Testis (tissue), 2 donors: ENCODE measurements at regions not wholly inside any gene's neighbourhood (a gene's known extent, or its start where the extent isn't known, plus 50 kb on each side); places are given as distances from the start of the nearest gene placed in this dataset.

ENCODE experiments used
- POLR2A ChIP-seq: fragments of 450-650 bp; IDR thresholded peaks from one replicate; pipeline ENCODE4 v1.6.1; 2017; ENCODE audit warnings: antibody characterized with exemption, mild to moderate bottlenecking, moderate library complexity
- TF ChIP-seq, protein P1 (sequence below), 3 experiments: fragments of 450-650 bp in 2 of 3; fragments of 200-600 bp in 1 of 3; sonication (generic) in 1 of 3; IDR thresholded peaks; one replicate each; pipeline ENCODE4 v1.5.1; 2016 to 2019; ENCODE audit warnings: antibody characterized with exemption in 3 of 3, mild to moderate bottlenecking in 2 of 3, moderate library complexity in 1 of 3

DNA sequence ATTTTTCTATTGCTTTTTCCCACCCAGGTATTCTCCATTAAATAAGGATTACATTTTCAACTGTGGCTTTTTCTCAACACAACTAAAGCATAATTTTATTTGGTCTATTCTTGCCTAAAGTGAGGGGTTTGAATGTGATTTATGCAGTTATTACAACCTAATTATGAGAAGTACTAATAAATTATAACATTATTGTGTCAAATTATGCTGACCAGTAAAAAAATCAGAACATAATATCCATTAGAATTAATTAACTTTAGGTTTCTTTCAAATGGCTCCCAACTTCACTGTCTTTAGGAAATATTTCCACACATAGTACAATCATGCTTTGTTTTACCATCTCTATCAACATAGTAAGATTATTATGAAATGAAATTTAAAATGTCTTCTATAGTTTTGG lies 1293.9 kb downstream of the FSTL5 start:
- TF ChIP-seq, protein P1, sequence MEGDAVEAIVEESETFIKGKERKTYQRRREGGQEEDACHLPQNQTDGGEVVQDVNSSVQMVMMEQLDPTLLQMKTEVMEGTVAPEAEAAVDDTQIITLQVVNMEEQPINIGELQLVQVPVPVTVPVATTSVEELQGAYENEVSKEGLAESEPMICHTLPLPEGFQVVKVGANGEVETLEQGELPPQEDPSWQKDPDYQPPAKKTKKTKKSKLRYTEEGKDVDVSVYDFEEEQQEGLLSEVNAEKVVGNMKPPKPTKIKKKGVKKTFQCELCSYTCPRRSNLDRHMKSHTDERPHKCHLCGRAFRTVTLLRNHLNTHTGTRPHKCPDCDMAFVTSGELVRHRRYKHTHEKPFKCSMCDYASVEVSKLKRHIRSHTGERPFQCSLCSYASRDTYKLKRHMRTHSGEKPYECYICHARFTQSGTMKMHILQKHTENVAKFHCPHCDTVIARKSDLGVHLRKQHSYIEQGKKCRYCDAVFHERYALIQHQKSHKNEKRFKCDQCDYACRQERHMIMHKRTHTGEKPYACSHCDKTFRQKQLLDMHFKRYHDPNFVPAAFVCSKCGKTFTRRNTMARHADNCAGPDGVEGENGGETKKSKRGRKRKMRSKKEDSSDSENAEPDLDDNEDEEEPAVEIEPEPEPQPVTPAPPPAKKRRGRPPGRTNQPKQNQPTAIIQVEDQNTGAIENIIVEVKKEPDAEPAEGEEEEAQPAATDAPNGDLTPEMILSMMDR (IDR thresholded peaks at IDR 0.05), result no peak
- no peak for TF ChIP-seq POLR2A
